HUDEP-2 (cell line): ENCODE measurements at regions not wholly inside any gene's neighbourhood (a gene's known extent, or its start where the extent isn't known, plus 50 kb on each side); places are given as distances from the start of the nearest gene placed in this dataset.
"Not testable (repeated sequence)": the region's sequence is repeated elsewhere in the genome, so short reads cannot be mapped to it uniquely, and the experiment has no call there.

ENCODE experiments used
- DNase-seq, 76 experiments: peaks; one replicate each; lab custom pipeline; 2025; ENCODE audit not compliant: unreplicated experiment in 76 of 76; lab: John Stamatoyannopoulos, UW

DNA sequence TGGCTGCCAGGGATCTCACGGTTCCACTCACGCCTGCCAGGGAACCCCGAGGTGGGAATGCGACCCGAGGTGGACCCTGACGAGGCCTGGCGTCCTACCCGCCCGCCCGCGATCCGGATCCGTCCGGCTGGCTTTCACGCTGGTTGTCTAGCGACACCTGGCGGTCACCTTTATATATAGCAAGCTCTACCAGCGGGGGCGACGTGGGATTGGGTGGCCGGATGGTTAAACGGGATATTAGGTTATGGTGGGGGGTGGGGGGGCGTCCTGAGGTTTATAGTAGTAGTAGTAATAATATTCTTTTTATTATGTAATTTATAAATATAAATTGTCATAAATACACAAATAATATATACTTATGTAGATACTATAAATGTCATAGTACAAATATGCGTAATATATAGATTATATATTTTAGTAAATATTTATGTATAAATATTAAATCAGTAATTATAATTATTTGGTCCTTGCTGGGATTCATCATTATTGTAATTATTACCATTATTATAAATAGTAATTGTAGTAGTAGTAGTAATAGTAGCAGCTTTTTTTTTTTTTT lies 136.9 kb downstream of the KCNJ12 start:
- peak in 70 of 76 experiments; percentile 9 to 80 (median 57) for DNase-seq

DNA sequence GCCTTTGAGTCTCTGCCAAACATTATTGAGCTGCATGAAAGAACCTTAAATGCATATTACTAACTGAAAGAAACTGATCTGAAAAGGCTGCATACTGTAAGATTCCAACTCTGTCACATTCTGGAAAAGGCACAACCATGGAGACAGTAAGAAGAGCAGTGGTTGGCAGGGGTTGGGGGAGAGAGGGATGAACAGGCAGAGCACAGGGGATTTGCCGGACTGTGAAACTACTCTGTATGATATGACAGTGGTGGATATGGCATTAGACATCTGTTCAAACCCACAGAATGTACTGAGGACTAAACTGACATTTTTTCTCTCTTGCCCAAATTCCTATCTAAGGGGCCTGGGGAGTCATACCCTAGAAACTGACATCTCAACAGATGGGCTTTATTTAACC lies 138.4 kb downstream of the KCNJ12 start:
- not testable (repeated sequence) for DNase-seq

GRCh38 chr17:21517538-21518293 lies 141.6 kb downstream of the KCNJ12 start:
- no peak for DNase-seq

- DNase-seq, result no peak
These were observed 146.7 kb downstream of the KCNJ12 start for GRCh38 chr17:21522755-21523336.

DNA sequence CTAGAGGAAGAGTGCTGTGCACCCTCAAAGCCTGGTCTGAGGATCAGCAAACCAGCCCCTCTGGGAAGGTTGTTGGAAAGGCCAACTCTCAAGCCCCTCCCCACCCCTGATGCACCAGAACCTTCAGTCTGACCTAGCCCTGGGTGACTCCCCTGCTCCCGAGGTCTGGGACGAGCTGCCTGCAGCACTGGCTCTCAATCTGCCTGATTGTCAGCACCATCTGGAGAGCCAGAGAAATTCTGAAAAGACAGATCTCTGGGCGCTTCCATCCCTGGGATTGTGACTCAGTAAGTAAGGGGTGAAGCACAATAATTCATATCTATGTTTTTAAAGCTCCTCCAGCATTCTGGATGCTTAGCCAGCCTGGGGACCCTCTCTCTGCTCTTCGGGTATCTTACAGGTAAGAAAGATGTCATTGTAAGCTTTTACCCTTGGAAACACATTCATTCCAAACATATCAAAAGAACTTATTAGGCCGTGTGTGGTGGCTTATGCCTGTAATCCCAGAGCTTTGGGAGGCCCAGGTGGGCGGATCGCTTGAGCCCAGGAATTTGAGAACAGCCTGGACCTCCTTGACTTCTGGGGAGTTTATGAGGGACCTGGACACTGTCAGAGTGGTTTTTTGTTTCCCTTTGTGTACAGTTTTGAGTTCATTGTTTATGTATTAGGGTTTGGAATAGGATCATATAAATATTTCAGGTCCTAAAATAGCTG lies 147.5 kb downstream of the KCNJ12 start:
- DNase-seq, result no peak

DNA sequence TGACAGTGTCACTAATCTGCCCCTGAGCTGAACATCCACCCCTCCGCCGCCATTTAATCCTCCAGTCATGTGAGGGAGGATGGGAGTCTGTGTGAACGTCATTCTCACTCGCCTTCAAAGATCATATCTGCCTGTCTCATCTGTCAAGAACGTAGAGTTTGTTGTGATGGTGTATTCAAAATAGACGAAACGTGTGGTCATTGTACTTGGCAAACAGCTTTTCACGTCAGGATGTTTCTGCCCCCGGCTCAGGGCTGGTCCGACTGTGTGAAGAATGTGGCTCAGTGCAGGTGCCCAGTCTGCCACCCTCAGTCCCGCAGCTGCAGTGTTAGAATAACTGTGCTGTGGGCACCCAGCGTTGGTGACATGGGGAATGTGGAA lies 148.0 kb downstream of the KCNJ12 start:
- DNase-seq, result peak in 7 of 76 experiments; percentile 2 to 31 (median 23)

DNA sequence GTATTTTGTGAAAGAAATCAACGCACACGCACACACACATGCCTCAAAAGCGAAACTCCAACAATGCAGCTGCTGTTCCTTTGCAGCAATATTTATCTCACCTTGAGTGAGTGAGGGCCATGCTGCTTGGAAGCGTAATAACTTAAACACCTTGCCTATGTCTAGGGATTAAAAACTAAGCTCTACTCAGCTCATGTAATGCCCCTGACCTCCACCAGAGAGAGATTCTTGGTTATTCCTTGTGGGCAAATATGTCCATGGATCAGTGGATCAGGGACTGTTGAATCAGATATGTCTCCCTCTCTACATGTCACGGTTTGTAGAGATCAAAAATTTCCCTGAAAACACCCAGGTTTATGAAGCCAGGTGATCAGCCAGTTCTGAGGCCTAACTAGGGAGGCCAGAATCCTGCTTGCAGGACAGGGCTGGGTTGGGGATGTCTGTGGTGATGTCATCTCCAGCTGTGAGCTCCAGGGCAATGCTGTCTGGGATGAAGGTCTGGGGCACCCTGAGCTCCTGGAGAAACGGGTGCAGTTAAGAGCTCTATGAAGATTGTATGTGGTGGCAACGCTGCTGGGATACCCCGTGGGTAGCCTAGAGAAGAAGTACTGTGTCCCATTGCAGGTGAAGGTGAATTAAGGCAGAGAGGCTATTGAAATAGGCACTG lies 149.4 kb downstream of the KCNJ12 start:
- DNase-seq, result no peak

GRCh38 chr17:21528031-21528695 lies 152.0 kb downstream of the KCNJ12 start:
- peak in 57 of 76 experiments; percentile 7 to 71 (median 45) for DNase-seq

- DNase-seq, result no peak
These were observed 154.2 kb downstream of the KCNJ12 start for GRCh38 chr17:21530311-21530710.

- DNase-seq, result no peak
These were observed 154.7 kb downstream of the KCNJ12 start for GRCh38 chr17:21530841-21531240.

DNA sequence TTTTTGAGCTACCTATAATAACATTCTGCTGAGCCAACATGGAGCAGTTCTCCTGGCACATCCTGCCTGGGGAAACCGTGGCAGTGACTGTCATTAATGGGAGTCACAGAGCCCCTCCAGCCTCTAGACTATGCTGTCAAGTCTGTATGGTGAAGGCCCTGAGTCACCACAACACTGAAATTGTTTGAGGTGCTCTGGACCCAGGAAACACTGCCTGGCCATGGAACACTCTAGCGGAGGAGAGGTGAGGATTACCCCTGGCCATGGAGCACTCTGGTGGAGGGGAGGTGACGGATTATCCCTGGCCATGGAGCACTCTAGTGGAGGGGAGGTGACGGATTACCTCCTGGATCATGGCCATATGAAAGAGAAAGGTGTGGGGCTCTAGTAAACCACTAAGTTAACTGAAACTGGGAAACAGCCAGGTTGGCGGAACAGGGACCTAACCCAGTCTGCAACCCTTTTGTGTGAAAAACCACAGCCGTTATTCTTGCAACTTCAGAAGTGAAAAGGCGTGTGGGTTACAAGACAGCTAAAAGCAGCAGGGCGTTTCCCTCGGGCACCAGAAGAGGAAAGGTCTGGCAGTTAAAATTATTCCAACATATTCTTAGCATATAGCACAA lies 156.7 kb downstream of the KCNJ12 start:
- DNase-seq, result no peak

DNA sequence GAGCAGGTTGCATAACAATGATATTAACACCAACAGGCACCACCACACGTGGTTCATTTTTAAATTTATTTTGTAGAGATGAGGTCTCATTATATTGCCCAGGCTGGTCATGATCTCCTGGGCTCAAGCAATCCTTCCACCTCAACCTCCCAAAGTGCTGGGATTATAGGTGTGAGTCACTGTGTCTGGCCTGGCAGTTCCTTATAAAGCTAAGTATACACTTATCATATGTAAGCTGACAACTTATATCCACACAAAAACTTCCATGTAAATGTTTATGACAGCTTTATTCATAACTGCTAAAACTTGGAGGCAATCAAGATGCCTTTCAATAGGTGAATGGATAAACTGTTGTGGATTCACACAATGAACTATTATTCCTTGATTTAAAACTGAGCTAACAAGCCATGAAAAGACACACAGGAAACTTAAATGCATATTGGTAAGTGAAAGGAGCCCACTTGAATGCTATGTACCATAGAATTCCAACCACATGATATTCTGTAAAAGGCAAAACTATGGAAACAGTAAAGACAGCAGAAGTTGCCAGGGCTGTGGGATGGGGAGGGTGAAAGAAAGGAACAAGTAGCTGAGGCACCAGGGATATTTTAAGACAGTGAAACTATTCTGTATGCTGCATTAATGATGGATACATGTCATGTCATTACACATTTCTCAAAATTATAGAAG lies 156.5 kb upstream of the KCNJ18 start:
- no peak for DNase-seq

DNA sequence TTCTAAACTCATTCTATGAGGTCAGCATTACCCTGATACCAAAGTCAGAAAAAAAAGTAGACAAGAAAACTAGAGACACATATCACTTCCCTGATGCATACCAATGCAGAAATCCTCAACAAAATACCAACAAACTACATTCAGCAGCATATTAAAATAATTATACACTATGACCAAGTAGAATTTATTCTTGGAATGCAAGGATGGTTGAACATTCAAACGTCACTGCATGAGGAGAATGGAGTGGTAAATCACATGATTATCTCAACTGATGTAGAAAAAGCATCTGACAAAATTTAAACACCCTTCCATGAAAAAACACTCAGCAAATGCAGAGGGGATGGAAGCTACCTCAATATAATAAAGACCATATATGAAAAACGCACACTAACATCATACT lies 155.0 kb upstream of the KCNJ18 start:
- no peak for DNase-seq

DNA sequence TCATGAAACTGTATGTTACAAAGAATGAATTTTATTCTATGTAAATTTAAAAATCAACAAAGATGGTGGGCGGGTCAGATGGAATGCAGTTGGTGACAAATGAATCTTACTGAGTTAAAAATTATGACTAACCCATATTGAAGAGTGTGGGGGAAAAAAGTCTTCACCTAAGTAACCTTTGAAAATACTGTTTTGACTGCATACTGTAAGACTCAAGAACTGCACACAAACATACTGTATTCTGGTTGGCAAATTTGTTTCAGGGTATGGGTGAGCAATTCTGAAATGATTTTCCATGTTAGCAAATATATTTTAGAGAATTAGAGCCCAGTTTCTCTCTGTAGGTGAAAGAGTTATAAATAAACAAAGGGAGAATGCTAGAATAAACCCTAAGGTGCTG lies 153.7 kb upstream of the KCNJ18 start:
- DNase-seq, result no peak

- DNase-seq, result no peak
These were observed 153.2 kb upstream of the KCNJ18 start for GRCh38 chr17:21539146-21539545.

DNA sequence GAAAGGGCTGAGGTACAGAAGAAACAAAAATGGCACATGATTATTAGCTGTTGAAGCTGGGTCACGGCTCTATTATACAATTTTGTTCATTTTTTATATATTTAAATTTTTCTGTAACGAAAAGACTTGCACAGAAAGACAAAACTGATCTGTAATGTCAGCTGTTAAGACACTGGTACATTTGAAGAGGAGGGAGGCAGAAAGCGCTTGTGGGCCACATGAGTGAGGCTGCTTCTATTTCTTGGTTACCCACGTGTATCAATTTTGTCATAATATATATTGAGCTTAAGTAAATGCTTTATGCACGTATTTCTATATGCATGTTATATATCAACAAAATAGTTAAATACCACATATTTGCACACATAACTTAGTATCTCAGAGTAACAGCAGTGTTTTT lies 151.8 kb upstream of the KCNJ18 start:
- DNase-seq, result no peak

- DNase-seq, result no peak
These were observed 150.3 kb upstream of the KCNJ18 start for GRCh38 chr17:21542070-21542469.

- DNase-seq, result no peak
These were observed 149.3 kb upstream of the KCNJ18 start for GRCh38 chr17:21542991-21543390.

DNA sequence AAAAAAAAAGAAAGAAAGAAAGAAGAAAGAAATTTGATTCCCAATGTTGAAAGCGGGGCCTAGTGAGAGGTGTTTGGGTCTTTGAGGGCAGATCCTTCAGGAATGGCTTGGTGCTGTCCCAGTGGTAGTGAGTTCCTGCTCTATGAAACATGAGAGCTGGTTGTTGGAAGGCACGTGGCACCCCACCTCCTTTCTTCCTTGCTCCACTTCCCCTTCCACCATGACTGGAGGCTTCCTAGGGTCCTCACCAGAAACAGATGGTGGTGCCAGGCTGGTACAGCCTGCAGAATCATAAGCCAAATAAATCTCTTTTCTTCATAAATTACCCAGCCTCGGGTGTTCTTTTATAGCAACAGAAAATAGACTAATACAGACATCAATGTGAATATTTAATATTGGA lies 147.3 kb upstream of the KCNJ18 start:
- no peak for DNase-seq
